ENCODE measurements at regions not wholly inside any gene's neighbourhood (a gene's known extent, or its start where the extent isn't known, plus 50 kb on each side); places are given as distances from the start of the nearest gene placed in this dataset.

- no peak for TF ChIP-seq EP300 (IDR thresholded peaks at IDR 0.05)
- TF ChIP-seq CTCF (IDR thresholded peaks at IDR 0.05) = no peak
Measured at GRCh38 chr18:41099451-41099850, 855.6 kb upstream of the PIK3C3 start.

Data from sigmoid colon (tissue), 4 donors.